Activated CD4-positive, alpha-beta T cell treated with anti-CD3 and anti-CD28 coated beads for 36 hours (primary cell): ENCODE measurements at regions not wholly inside any gene's neighbourhood (a gene's known extent, or its start where the extent isn't known, plus 50 kb on each side); places are given as distances from the start of the nearest gene placed in this dataset.

Experiments
- ATAC-seq: fragments of 200-7000 bp; cut with Tn5 transposase; one replicate; pipeline ENCODE4 v1.10.0; 2021; ENCODE audit warnings: mild to moderate bottlenecking, moderate library complexity
- CTCF ChIA-PET: fragments of 350-600 bp; sonication (Branson Sonifier 250); formaldehyde crosslinking; loops from one replicate; lab custom pipeline; 2021; ENCODE audit warnings: antibody characterized with exemption; lab: Charles Lee
- POLR2A ChIA-PET: fragments of 350-600 bp; sonication (Branson Sonifier 250); formaldehyde crosslinking; loops from one replicate; lab custom pipeline; 2021; ENCODE audit warnings: antibody characterized with exemption, inconsistent platforms; lab: Charles Lee
- DNase-seq: peaks from one replicate; pipeline ENCODE4 v3.0.0-alpha.2; 2020
- H3K27ac Mint-ChIP-seq: one replicate; pipeline ENCODE4 v1.8.0; 2021; ENCODE audit warnings: mixed read lengths
- H3K27me3 Mint-ChIP-seq: one replicate; pipeline ENCODE4 v1.8.0; 2021; ENCODE audit warnings: mixed read lengths
- H3K36me3 Mint-ChIP-seq: one replicate; pipeline ENCODE4 v1.8.0; 2021; ENCODE audit warnings: low read depth, mixed read lengths
- H3K4me1 Mint-ChIP-seq: one replicate; pipeline ENCODE4 v1.8.0; 2021; ENCODE audit warnings: mixed read lengths
- H3K4me3 Mint-ChIP-seq: one replicate; pipeline ENCODE4 v1.8.0; 2021; ENCODE audit warnings: mild to moderate bottlenecking, moderate library complexity, mixed read lengths
- H3K9me3 Mint-ChIP-seq: one replicate; pipeline ENCODE4 v1.8.0; 2021; ENCODE audit warnings: low read depth, mixed read lengths
- intact Hi-C, 2 experiments: fragments of 100-400 bp; cut with DNase I in 1 of 2; cut with micrococcal nuclease in 1 of 2; formaldehyde crosslinking; loops; one replicate each; pipeline versions ENCODE4 v1.14.2 to v1.15.1; 2022 to 2024; cut with DNase I, micrococcal nuclease

- peaks cover 2% of the 10 kb centered on the region for H3K27me3 Mint-ChIP-seq
- DNase-seq (no peak), ATAC-seq (no peak)
- no peaks in the 10 kb centered on the region for H3K4me1 Mint-ChIP-seq
- CTCF ChIA-PET: interaction anchor here (0.5 to 0.6 kb wide), 2 partner anchors 174 to 315 kb away, joined by 3 to 4 read pairs; no protein-coding TSS in a partner anchor
- H3K4me3 Mint-ChIP-seq: no peak overlapping the region
- intact Hi-C loops: no loop called here
- POLR2A ChIA-PET: no interaction called here
- H3K27ac Mint-ChIP-seq: no peak overlapping the region
- H3K36me3 Mint-ChIP-seq: no peaks in the 10 kb centered on the region
- H3K9me3 Mint-ChIP-seq: no peaks in the 10 kb centered on the region
Measured at GRCh38 chr2:128901572-128902391, 583.1 kb upstream of the HS6ST1 start.

DNA sequence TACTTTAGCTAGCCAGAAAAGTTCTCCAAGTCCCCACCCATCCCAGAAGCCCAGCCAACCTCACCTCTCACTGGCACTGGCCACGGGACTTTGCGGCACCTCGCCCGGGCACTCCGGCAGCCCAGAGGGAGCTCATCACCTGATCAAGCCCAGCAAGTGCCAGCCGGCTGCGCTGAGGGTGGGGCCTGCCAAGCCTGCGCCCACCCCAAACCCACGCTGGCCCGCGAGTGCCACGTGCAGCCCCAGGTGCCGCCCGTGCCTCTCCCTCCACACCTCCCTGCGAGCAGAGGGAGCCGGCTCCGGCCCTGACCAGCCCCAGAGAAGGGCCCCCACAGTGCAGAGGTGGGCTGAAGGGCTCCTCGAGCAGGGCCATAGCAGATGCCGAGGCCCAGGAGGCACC, 585.0 kb upstream of the HS6ST1 start:
- H3K4me3 Mint-ChIP-seq: no peak overlapping the region
- intact Hi-C loops: no loop called here
- ATAC-seq (no peak), DNase-seq (no peak)
- no peaks in the 10 kb centered on the region for H3K36me3 Mint-ChIP-seq
- no peak overlapping the region for H3K27ac Mint-ChIP-seq
- peaks cover 2% of the 10 kb centered on the region for H3K27me3 Mint-ChIP-seq
- no peaks in the 10 kb centered on the region for H3K9me3 Mint-ChIP-seq
- ChIA-PET CTCF (interaction anchor here (0.8 kb wide), 1 partner anchor 53 kb away, joined by 3 read pairs; no protein-coding TSS in a partner anchor), POLR2A (no interaction called here)
- H3K4me1 Mint-ChIP-seq: no peaks in the 10 kb centered on the region

GRCh38 chr2:128911276-128911675, 592.6 kb upstream of the HS6ST1 start:
- Mint-ChIP-seq H3K36me3 (no peaks in the 10 kb centered on the region), H3K9me3 (no peaks in the 10 kb centered on the region), H3K27me3 (no peaks in the 10 kb centered on the region), H3K27ac (no peak overlapping the region), H3K4me1 (no peaks in the 10 kb centered on the region), H3K4me3 (no peak overlapping the region)
- ChIA-PET CTCF (interaction anchor here (0.6 kb wide), 1 partner anchor 959 kb away, joined by 3 read pairs; no protein-coding TSS in a partner anchor), POLR2A (no interaction called here)
- no peak for DNase-seq
- no peak for ATAC-seq
- intact Hi-C loops: no loop called here

GRCh38 chr2:128914320-128914719, 595.7 kb upstream of the HS6ST1 start:
- no peak for DNase-seq
- intact Hi-C loops: no loop called here
- H3K27ac Mint-ChIP-seq: no peak overlapping the region
- no peaks in the 10 kb centered on the region for H3K36me3 Mint-ChIP-seq
- H3K9me3 Mint-ChIP-seq: peaks cover 6% of the 10 kb centered on the region
- H3K4me1 Mint-ChIP-seq: no peaks in the 10 kb centered on the region
- no peak for ATAC-seq
- CTCF ChIA-PET: no interaction called here
- H3K27me3 Mint-ChIP-seq: peaks cover 1% of the 10 kb centered on the region
- H3K4me3 Mint-ChIP-seq: no peak overlapping the region
- POLR2A ChIA-PET: no interaction called here

DNA sequence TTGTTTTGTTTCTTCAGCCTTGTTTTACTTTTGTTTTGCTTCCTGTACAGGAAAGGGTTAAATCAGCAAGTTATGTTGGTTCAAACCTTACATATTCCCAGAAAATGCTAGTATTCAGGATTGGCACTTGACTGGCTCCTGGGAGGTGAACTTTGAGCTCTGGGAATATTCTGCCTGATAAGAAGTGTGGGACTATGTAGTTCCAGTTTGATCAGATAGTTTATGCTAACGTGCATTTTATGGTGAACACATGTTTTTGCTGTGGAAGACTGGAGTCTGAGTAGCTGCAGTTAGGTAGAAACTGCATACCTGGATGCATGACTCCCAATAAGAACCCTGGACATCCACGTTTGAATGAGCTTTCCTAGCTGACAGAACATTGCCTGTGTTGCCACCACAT, 603.1 kb upstream of the HS6ST1 start:
- Mint-ChIP-seq H3K36me3 (no peaks in the 10 kb centered on the region), H3K27me3 (peaks cover 2% of the 10 kb centered on the region), H3K4me1 (no peaks in the 10 kb centered on the region), H3K4me3 (no peak overlapping the region), H3K27ac (no peak overlapping the region), H3K9me3 (peaks cover 7% of the 10 kb centered on the region)
- intact Hi-C loops: no loop called here
- CTCF ChIA-PET: no interaction called here
- no peak for DNase-seq
- ATAC-seq: no peak
- POLR2A ChIA-PET: no interaction called here

DNA sequence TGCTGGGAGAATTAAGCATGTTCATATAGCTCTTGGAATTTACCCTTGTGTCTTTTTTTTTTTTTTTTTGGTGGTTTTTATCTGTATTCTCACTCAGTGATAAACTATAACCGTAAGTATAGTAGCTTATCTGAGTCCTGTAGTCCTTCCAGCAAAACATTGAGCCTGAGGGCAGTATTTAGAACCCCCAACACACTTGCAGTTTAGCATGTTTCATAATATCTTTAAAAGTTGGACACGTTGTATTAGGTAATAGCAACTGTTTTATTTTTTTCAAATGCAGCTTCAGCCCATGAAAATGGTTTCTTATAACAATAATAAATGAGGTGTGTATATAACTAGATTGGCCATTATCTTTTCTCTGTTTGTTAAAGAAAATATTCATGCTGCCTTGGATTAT, 603.5 kb upstream of the HS6ST1 start:
- Mint-ChIP-seq H3K27me3 (peaks cover 2% of the 10 kb centered on the region), H3K4me1 (no peaks in the 10 kb centered on the region), H3K36me3 (no peaks in the 10 kb centered on the region), H3K9me3 (peaks cover 7% of the 10 kb centered on the region), H3K27ac (no peak overlapping the region), H3K4me3 (no peak overlapping the region)
- DNase-seq (no peak), ATAC-seq (no peak)
- intact Hi-C loops: no loop called here
- ChIA-PET POLR2A (no interaction called here), CTCF (no interaction called here)

DNA sequence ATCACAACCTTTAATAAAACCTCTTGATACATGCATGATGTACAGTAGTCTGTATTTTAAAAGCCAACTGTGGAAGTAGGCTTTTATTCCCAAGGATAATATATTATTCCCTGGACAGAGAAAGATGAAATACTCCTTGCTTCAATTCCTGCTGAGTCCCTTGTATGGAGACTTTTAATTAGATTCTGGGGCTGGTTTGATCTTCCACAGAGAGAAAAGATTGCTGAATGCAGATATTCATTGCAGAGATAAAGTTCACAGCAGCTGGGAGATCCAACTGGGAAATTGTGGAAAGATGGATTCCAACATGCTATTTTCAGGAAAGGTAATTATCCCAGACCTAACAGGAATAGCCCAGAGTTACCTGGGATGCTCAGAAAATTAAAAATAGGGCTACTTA, 607.0 kb upstream of the HS6ST1 start:
- intact Hi-C loops: no loop called here
- peaks cover 2% of the 10 kb centered on the region for H3K9me3 Mint-ChIP-seq
- H3K27ac Mint-ChIP-seq: no peak overlapping the region
- no peak for DNase-seq
- H3K4me1 Mint-ChIP-seq: no peaks in the 10 kb centered on the region
- no peak for ATAC-seq
- no peaks in the 10 kb centered on the region for H3K27me3 Mint-ChIP-seq
- ChIA-PET CTCF (no interaction called here), POLR2A (no interaction called here)
- no peak overlapping the region for H3K4me3 Mint-ChIP-seq
- no peaks in the 10 kb centered on the region for H3K36me3 Mint-ChIP-seq

GRCh38 chr2:128930101-128930500, 611.4 kb upstream of the HS6ST1 start:
- intact Hi-C loops: no loop called here
- Mint-ChIP-seq H3K9me3 (no peaks in the 10 kb centered on the region), H3K36me3 (no peaks in the 10 kb centered on the region), H3K27ac (no peak overlapping the region), H3K4me1 (no peaks in the 10 kb centered on the region), H3K4me3 (no peak overlapping the region), H3K27me3 (no peaks in the 10 kb centered on the region)
- ATAC-seq: no peak
- ChIA-PET POLR2A (no interaction called here), CTCF (interaction anchor here (0.8 kb wide), 1 partner anchor 1372 kb away, joined by 3 read pairs; no protein-coding TSS in a partner anchor)
- DNase-seq: no peak

GRCh38 chr2:128940378-128940777, 621.7 kb upstream of the HS6ST1 start:
- Mint-ChIP-seq H3K4me3 (no peak overlapping the region), H3K27me3 (no peaks in the 10 kb centered on the region), H3K36me3 (no peaks in the 10 kb centered on the region), H3K4me1 (no peaks in the 10 kb centered on the region), H3K9me3 (no peaks in the 10 kb centered on the region), H3K27ac (no peak overlapping the region)
- ATAC-seq: no peak
- no peak for DNase-seq
- ChIA-PET CTCF (no interaction called here), POLR2A (no interaction called here)
- intact Hi-C loops: no loop called here

DNA sequence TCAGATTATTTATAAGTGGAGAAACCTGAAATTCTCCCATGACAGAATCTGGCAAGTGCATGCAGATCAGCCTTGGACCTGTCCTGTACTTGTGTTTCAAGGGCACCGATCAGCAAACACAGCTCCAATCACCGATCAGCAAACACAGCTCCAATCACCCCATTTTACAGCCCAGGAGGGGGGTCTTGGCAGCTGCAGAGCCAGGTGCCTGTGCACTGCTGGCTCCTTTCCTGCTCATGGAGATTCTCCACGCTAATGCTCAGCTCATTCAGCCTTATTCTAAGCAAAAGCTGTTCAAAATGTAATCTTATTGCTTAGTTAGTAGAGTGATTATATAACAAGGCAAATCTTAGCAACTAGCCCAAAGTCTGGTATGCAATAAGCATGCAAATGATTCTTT, 623.1 kb upstream of the HS6ST1 start:
- ChIA-PET POLR2A (no interaction called here), CTCF (interaction anchor here (0.5 kb wide), 1 partner anchor 596 kb away, joined by 3 read pairs; no protein-coding TSS in a partner anchor)
- intact Hi-C loops: no loop called here
- ATAC-seq (no peak), DNase-seq (no peak)
- no peak overlapping the region for H3K4me3 Mint-ChIP-seq
- no peaks in the 10 kb centered on the region for H3K27me3 Mint-ChIP-seq
- no peaks in the 10 kb centered on the region for H3K9me3 Mint-ChIP-seq
- no peaks in the 10 kb centered on the region for H3K4me1 Mint-ChIP-seq
- no peaks in the 10 kb centered on the region for H3K36me3 Mint-ChIP-seq
- no peak overlapping the region for H3K27ac Mint-ChIP-seq

GRCh38 chr2:128949360-128949759, 630.7 kb upstream of the HS6ST1 start:
- Mint-ChIP-seq H3K4me1 (no peaks in the 10 kb centered on the region), H3K36me3 (no peaks in the 10 kb centered on the region), H3K27me3 (no peaks in the 10 kb centered on the region), H3K27ac (no peak overlapping the region), H3K9me3 (no peaks in the 10 kb centered on the region), H3K4me3 (no peak overlapping the region)
- ATAC-seq (no peak), DNase-seq (no peak)
- intact Hi-C loops: no loop called here
- ChIA-PET POLR2A (no interaction called here), CTCF (no interaction called here)

GRCh38 chr2:128950758-128951157, 632.1 kb upstream of the HS6ST1 start:
- no peak overlapping the region for H3K27ac Mint-ChIP-seq
- DNase-seq: no peak
- H3K36me3 Mint-ChIP-seq: no peaks in the 10 kb centered on the region
- no peaks in the 10 kb centered on the region for H3K27me3 Mint-ChIP-seq
- ChIA-PET CTCF (no interaction called here), POLR2A (interaction anchor here (0.7 kb wide), 1 partner anchor 24 kb away, joined by 3 read pairs; no protein-coding TSS in a partner anchor)
- ATAC-seq: no peak
- no peaks in the 10 kb centered on the region for H3K9me3 Mint-ChIP-seq
- no peak overlapping the region for H3K4me3 Mint-ChIP-seq
- H3K4me1 Mint-ChIP-seq: no peaks in the 10 kb centered on the region
- intact Hi-C loops: no loop called here
